ENCODE measurements at regions not wholly inside any gene's neighbourhood (a gene's known extent, or its start where the extent isn't known, plus 50 kb on each side); places are given as distances from the start of the nearest gene placed in this dataset.

DNA sequence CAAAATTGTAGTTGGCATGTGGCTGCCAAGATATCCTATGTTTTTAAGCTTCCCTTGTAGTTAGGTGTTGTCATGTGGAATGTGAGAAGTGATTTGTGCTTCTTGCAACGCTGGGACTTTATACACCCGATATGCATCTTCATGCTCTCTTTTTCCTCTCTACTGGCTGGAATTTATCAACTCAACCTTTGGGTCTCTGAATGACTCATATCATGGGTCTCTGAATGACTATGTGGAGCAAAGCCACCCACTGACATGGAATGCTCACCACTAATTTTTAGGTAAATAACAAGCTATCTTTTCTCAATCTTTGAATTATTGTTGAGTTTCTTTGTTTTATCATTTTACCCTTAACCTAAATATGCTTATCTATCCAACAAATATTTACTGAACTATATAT is 144.6 kb downstream of the ATP23 start:
- DNase-seq (ENCODE audit: low read depth), result no peak
- no peak overlapping the region for H3K4me3 ChIP-seq (ENCODE audit: low read depth, low read length)
- TF ChIP-seq, protein P1, sequence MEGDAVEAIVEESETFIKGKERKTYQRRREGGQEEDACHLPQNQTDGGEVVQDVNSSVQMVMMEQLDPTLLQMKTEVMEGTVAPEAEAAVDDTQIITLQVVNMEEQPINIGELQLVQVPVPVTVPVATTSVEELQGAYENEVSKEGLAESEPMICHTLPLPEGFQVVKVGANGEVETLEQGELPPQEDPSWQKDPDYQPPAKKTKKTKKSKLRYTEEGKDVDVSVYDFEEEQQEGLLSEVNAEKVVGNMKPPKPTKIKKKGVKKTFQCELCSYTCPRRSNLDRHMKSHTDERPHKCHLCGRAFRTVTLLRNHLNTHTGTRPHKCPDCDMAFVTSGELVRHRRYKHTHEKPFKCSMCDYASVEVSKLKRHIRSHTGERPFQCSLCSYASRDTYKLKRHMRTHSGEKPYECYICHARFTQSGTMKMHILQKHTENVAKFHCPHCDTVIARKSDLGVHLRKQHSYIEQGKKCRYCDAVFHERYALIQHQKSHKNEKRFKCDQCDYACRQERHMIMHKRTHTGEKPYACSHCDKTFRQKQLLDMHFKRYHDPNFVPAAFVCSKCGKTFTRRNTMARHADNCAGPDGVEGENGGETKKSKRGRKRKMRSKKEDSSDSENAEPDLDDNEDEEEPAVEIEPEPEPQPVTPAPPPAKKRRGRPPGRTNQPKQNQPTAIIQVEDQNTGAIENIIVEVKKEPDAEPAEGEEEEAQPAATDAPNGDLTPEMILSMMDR (IDR thresholded peaks at IDR 0.05; ENCODE audit: insufficient read depth, low read depth, low read length), result no peak

DNA sequence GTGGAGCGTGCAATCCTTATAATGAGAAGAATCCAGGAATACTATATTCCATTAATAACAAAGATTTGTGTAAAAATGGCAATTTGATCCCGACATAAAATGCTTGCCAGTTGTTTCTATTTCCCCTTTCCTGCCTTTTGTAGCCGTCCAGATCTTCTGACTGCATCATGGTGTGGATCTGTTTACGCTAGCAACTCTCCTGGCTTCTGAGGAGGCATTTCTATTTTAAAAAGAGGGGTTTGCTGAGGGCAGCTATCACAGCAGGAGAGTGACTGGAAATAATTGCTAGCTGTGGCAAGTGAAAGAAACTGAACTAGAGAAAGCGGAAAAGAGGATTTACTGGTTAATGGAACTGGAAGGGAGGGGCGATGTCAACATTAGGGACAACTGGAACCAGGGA is 145.6 kb downstream of the ATP23 start:
- no peak for DNase-seq (ENCODE audit: low read depth)
- TF ChIP-seq, protein P1 (IDR thresholded peaks at IDR 0.05; ENCODE audit: insufficient read depth, low read depth, low read length), result no peak

DNA sequence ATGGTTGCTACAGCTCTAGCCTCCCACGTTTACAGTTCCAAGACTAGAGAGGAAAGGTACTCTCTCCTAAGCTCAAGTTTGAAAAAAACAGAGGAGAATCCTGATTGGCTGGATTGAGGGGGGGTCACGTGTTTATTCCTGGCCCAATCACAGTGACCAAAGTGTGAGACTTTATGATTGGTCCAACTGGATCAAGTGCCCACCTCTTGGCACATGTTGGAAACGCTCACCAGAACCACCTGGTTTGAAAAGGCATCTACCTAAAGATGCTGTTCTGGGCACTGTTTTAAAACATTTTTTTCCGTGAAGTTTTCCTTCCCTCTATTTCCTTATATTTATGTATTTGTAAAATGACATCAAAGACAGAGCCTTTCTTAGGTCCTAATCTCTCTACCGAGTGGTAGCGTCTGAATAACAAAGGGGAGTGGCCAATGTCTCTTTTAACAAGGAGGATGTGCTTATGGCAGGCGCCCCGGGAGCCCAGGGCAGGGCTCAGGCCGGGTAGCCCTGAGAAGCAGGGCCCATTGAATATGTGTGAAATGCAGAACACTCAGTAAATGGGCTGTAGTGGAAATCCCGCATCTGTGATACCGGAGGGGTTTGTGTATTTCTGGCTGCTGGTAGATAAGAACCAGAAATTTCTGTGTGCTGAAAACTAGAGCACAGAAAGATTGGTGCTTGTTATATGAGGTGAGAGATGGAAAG is 146.2 kb downstream of the ATP23 start:
- TF ChIP-seq, protein P1 (IDR thresholded peaks at IDR 0.05; ENCODE audit: insufficient read depth, low read depth, low read length), result no peak
- no peak for DNase-seq (ENCODE audit: low read depth)
- H3K4me3 ChIP-seq (ENCODE audit: low read depth, low read length), result no peak overlapping the region

More for the DNA sequence above, 145.6 kb downstream of the ATP23 start:
- no peak overlapping the region for H3K4me3 ChIP-seq (ENCODE audit: low read depth, low read length)

DNA sequence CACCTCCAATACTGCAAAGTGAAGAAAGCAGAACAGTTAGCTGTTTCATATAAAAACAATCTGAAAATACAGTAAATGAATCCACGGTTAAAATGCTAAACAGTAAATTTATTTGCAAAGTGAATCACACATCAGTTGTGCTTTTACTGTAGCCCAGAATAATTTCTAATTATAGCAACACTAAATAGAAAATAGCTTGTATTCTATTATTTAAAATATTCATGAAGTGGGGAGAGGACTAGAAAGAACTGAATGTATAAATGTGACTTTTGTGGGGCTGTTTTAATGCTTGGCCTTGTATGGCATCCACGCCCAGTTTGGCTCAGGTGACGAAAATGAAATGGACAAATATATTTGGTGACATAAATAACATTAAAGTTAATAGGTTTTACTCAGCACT is 148.2 kb downstream of the ATP23 start:
- no peak for DNase-seq (ENCODE audit: low read depth)
- TF ChIP-seq, protein P1 (IDR thresholded peaks at IDR 0.05; ENCODE audit: insufficient read depth, low read depth, low read length), result no peak
- H3K4me3 ChIP-seq (ENCODE audit: low read depth, low read length), result no peak overlapping the region

DNA sequence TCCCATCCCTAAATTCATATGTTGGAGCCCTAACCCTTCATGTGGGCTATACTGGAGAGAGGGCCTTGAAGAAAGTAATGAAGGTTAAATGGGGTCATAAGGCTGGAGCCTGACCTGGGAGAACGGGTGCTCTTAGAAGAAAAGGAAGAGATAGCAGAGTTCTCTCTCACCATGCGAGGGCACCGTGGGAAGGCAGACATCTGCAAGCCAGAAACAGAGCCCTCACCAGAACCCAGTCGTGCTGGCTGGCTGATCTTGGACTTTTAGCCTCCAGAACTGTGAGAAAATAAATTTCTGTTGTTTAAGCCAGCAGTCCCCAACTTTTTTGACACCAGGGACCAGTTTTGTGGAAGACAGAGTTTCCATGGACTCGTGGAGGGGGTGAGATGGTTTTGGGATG is 149.3 kb downstream of the ATP23 start:
- no peak overlapping the region for H3K4me3 ChIP-seq (ENCODE audit: low read depth, low read length)
- no peak for DNase-seq (ENCODE audit: low read depth)
- TF ChIP-seq, protein P1 (IDR thresholded peaks at IDR 0.05; ENCODE audit: insufficient read depth, low read depth, low read length), result no peak

DNA sequence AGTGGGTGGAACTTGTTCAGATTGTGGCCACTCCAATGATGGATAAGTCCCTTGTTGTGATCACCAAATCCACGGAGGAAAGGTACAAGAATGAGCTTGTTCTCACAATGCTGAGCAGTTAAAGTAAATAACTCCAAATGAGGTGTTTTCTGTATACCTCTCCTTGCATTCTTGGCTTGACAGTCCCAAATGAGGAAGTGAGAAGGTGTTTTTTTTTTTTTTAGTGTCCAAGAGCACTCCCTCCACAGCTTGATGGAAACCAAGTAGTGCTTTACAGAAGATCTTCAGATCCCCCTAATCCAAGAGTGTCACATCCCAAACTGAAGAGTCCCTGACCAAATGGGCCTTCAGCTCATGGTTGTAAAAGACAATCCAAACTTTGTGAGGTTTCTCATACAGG is 153.6 kb downstream of the ATP23 start:
- TF ChIP-seq, protein P1 (IDR thresholded peaks at IDR 0.05; ENCODE audit: insufficient read depth, low read depth, low read length), result no peak
- no peak overlapping the region for H3K4me3 ChIP-seq (ENCODE audit: low read depth, low read length)
- no peak for DNase-seq (ENCODE audit: low read depth)

DNA sequence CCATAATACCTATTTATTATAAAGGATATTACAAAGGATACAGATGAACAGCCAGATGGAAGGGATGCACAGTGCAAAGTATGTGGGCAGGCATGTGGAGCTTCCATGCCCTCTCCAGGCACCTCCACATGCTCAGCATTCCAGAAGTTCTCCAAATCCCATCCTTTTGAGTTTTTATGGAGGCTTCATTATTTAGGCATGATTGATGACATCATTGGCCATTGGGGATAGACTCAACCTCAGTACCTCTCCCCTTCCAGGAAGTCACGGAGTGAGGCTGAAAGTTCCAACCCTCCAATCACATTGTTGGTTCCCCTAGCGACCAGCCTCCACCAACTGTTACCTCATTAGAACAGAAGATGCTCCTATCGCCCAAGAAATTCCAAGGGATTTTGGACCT is 156.4 kb downstream of the ATP23 start:
- H3K4me3 ChIP-seq (ENCODE audit: low read depth, low read length), result no peak overlapping the region
- no peak for DNase-seq (ENCODE audit: low read depth)
- TF ChIP-seq, protein P1 (IDR thresholded peaks at IDR 0.05; ENCODE audit: insufficient read depth, low read depth, low read length), result no peak

Data from fibroblast of villous mesenchyme (primary cell).